GM18499 (cell line): ENCODE measurements at regions not wholly inside any gene's neighbourhood (a gene's known extent, or its start where the extent isn't known, plus 50 kb on each side); places are given as distances from the start of the nearest gene placed in this dataset.

Experiments used
- ATAC-seq: cut with Tn5 transposase; IDR thresholded peaks from one replicate; pipeline ENCODE4 v1.9.1; 2021; ENCODE audit warnings: moderate number of reproducible peaks; ENCODE audit not compliant: insufficient read depth, unreplicated experiment

DNA sequence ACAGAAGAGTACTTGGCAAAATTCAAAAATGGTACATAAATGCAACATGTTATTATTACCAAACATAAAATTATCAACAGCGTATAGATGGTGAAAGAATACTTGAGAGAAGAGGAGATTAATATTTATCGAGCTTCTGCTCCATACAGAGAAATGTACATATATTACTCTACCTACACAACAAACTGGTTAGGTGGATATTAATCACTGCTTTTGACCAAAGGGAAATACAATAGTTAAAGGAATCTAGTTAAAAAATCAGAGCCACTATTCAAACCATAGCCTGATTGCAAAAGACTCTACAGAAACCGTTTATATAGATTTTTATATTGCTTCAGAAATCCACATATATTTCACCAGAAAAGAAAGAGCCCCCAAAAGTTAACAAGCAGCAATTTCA lies 379.3 kb upstream of the PRMT6 start:
- ATAC-seq, result no peak

DNA sequence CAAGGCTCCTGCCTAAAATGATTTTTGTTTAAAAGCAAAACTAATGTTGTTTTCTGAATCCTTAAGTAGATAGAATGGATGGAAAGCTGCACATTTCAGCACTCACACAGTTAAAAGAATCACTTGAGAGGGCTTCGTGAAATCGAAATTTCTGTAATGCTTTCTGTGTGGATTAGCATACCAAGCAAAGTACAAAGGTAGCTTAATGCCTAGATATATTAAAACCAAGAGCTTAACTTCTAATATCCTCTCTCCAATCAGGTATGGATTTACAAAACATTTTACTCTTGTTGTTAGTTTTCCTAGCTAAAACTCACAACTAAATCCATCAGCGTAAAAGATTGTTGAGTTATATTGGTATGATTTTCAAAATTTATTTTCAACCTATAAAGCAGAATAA lies 378.8 kb upstream of the PRMT6 start:
- no peak for ATAC-seq

DNA sequence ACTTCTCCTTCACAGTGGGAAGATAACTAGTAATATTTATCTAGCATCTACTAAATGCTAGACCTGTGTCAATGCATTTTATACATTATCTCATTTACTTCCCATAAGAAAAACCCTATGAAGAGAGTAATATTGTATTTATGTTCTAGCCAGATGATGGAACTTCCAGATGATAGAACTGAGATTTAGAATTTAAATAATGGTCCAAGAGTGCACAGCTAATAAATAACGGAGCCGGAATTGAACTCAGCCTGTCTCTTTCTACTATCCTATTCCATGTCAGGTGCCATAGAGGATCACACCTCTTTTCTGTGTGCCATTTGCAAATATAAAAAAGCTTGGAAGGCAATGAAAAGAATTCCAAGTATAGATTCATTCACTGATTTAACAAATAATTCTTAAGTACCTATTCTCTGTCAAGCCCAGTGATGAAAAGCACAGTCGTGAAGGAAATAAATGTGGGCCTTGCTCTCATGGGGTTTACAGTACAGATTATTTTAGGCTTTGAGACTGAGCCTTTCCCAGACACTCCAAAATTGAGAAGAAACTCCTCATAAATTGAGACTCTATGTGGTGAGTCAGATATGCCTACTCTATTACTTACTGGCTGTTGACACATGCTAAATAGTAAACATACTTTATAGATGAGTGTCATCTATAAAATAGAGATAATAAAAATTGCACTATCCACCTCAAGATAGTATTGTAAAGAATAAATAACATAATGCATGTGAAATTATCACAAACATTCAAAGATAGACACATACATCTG lies 378.0 kb upstream of the PRMT6 start:
- ATAC-seq, result no peak

DNA sequence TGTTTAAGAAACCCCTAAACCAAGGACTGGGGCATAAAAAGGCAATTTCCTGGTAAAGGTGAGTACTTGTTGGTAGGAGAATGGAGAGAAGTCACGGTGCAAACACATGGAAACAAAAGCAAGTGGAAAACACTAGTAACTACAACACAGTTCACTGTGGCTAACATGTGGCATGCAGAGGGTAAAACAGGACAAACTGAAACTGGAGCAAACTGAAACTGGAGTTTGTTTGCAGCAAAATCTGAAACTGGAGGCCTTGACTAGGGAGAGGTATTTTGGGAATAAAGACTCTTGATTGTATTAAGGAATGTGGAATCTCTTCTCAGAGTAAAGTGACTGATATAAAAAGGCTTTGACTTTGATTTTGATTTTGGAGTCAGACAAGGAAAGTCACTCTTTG lies 376.3 kb upstream of the PRMT6 start:
- no peak for ATAC-seq

DNA sequence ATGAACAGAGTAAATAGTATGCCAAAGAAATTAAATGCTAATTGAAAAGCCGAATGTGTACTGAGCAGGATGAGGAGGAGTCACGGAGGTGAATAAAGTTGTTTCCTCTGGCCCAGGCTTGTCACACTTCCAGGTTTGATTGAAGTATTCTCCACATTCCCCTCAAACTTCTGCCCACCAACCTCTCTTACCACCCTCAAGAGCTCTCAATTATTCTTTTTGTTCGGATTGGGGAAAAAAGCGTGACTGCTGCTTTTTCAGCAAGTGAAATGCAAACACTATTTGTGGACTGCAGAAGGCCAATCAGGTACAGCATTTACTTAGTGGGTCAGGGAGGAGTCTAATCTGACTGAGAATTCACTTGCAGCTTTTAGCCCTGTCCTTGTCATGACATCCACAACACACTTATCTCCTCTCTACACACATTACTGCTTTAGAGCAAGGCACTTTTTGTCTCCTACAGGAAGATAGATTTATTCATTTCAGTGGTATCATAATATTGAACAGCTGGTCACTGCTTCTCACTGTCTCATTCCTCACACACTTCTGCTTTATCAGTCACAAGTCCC lies 375.6 kb upstream of the PRMT6 start:
- no peak for ATAC-seq

DNA sequence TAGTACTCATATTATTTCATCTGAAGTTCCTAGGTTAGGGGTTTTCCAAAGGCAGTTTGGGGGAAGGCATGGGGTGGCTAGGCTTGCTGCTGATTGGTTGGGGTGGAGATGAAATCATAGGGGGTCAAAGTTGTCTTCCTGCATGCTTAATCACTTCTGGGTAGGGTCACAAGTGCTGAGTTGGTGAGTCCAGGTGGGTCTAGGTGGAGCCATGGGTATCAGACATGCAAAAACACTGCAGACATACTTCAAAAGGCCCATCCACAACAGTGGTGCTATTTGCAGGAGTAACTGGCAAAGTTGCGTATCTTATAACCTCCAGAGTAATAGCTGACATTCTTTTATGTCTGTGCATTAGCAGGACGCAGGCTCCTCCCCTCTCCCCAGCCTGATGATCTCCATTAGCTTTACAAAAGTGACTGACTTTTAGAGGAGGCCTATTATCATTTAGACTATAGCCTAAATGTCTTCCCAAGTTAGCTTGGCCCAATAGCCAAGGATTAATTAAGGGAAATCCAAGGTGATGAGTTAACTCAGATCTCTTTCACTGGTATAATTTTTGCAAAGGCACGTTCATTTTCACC lies 374.4 kb upstream of the PRMT6 start:
- no peak for ATAC-seq

DNA sequence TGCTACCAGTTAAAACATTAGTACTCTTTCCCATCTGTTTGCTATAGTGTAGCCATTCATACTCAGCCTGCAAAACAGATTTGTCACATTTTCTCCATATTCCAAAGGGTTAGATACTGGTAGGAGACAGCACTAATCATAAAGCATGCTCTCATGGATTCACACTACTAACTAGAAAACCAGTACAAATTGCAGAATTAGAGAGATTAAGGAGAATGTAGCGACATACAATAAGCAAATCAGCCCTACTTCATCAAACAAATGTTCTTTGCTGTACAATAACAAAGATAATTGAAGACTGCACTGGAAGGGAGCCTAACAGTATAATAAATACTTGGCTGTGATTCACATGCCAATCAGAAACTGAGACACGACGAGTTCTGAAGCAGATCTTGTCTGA lies 368.0 kb upstream of the PRMT6 start:
- ATAC-seq, result no peak

DNA sequence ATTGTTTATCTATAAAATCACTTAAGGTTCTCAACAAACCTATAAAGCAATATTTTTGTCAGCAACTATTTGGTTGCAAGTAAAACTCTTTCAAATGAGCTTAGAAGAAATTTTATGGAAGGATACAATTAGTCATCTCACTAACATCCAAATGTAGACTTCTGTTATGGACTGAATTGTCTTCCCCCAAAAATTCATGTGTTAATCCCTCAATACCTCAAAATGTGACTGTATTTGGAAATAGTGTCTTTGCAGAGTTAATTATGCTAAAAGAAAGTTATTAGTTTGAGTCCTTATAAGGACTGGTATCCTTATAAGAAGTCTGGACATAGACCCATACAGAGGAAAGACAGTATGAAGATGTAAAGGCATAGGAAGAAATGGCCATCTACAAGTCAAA lies 357.8 kb upstream of the PRMT6 start:
- ATAC-seq, result no peak

DNA sequence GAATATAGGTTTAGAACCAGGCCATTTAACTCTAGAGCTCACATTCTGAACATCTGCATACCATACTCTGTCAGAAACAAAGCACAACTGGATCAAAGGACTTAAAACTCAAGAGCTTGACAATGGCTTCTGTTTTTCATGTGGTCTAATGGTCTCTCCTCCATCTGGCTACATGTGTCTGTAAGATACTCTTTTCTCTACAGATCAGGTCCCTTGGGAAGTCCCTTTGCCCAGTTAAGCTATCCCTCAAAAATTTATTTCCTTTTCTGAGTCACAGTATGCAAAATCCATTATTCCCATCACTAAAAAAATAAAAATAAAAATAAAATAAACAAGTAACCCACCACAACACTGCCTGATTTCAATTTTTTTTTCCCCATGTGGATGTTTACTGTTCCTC lies 357.0 kb upstream of the PRMT6 start:
- ATAC-seq, result no peak

DNA sequence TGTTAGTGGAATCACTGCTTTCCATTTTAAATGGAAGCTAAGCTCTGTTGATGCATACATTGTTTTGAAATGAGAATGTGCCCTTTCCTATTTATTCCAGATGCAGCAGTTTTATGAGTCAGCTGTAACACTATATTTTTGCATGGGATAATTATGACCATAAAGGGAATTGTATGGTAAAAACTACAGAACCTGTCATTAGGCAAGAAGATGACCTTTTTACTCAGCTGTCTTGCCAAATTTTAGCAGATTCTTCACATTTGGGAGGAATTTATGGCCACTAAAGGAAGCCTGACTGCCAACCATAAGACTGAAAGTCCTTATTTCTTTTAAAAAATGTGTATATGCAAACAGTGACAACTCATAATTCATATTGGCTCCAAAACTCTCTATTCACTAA lies 356.3 kb upstream of the PRMT6 start:
- no peak for ATAC-seq

DNA sequence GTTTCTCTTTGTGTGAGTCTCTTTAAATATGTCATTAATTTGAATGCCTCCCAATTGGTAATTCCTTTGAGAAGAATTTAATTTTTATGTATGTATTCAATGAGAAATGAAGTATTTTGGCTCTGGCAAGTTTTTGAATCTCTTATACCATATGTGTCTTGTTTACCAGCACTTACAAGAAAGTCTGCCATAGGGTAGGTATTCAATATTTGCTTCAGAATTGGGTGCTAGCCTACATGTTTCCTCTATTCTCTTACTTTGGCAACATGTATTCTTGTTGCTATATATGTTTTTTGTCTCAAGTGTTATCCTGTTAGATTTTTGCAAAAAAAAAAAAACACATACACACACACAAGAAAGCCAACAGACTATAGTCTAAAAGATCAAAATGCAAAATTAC lies 350.5 kb upstream of the PRMT6 start:
- no peak for ATAC-seq

DNA sequence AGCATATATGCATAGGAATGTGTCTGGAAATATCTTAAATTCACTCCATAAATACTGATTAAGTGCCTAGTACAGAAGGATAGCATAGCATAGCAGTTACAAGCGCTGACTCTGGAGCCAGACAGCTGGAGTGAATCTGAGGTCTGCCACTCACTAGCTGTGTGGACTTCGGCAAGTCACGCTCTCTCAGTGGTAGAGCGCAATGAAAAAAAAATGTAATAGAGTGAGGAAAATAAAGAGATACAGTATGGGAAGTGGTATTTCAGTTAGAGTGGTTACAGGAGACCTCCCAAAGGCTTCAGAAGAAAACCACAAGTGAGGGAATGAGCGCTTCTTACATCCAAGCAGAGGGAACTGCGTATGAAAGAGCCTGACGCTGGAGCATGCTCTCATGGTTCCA lies 338.9 kb upstream of the PRMT6 start:
- ATAC-seq, result no peak

DNA sequence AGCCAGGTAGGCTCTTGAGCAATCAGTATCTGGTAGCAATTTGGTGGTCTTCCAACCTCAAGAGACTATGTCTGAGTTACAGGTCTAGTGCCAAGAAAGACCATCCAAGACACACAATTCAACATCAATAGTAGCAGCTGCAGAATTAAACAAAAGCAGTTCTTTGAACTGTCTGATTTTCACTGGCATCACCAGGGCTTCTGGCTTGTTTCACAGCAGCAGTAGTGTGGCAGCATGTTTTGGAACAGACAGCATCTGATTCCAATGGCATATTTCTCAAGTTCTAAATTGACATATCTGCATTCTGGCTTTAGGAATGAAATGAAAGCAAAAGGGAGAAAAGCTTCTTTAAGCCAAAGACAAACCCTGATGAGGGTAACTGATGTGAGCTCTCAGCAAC lies 334.7 kb upstream of the PRMT6 start:
- ATAC-seq, result no peak

DNA sequence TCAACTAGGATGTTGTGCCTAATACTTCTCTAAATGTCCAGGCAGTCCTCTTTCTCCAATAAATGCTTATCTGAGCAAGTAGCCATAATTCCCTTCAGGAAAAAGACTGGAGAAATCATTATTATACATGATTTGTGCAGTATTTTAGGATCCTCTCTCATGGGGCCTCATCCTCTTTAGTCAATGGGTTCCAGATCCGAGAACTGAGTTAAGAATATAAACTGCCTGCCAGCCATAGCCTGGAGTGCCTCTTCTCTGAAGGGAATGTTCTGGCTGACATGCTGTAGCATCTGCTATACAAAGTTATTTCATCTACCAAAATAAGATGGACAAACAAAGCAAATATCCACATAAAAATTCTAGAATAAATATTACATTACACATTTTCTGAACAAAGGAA lies 334.0 kb upstream of the PRMT6 start:
- no peak for ATAC-seq

DNA sequence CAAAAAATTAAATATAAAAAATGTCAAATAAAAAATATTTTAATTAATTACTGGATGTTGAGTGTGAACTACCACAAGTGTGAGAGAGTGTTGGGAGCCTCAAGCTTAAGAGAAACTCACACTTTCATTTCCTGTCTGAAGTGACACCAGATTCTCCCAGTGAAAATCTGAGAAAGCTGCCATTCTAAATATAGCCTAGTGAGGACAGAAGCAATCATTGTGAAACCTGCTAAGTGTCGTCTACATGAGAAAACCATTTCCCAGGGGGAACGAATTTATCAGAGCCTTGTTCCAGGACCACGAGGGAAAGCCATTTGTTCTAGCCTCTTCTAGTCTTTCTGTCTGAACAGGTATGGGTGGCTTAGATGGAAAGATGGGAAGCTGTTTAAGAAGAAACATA lies 329.3 kb upstream of the PRMT6 start:
- peak; percentile 91 for ATAC-seq

DNA sequence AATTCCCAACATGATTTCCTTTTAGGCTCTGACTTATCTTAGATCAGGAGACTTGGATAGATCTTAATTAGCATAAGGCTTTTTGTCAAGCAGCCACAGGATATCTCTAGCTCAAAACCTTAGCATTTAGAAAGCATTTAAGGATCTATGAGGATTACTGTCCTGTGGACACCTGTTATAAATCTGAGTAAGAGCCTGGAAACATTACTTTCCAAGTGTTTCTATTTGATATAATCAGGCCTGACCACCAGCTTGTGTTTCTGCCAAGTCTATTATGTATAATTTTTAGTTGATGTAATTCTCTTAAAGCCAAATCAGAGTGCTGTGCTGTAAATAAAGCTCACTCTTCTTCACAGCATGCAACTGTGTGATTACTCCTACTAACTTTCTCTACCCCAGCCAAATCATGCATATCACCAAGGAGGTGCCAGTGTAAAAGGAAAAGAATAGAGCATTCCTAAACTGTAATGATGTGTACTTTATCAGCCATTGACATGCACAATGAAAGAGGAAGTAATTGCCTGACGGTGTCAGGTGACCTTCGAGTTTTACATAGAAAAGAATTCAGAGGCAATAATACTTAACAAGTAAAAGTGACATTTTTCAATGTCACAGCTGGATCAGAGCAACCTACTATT lies 309.9 kb upstream of the PRMT6 start:
- ATAC-seq, result no peak

DNA sequence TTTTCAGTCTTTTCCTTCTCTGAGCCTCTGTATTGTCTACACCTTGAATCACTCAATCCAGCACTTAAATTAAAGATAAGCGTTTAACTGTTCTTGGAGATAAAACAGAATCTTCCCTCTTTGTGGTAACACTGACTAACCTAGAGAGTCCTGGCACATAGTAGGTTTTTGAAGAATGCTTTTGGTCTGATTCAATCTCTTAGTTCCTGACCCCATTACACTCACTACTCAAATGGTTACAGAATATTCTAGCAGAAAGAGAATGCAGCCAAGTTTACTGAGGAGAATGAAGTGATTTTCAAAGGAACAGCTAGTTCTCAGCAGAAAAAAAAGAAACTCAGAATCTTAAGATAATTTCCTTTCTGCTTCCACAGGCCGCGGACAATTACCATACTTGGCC lies 309.2 kb upstream of the PRMT6 start:
- no peak for ATAC-seq

DNA sequence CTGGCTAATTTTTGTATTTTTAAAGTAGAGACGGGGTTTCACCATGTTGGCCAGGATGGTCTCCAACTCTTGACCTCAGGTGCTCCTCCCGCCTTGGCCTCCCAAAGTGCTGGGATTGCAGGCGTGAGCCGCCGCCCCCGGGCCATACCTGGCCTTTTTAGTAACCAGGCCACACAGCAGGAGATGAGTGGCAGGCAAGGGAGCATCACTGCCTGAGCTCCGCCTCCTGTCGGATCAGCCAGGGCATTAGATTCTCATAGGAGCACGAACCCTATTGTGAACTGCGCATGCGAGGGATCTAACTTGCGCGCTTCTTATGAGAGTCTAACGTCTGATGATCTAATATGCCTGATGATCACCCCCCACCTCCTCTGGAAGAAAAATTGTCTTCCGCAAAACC lies 308.7 kb upstream of the PRMT6 start:
- ATAC-seq, result no peak

DNA sequence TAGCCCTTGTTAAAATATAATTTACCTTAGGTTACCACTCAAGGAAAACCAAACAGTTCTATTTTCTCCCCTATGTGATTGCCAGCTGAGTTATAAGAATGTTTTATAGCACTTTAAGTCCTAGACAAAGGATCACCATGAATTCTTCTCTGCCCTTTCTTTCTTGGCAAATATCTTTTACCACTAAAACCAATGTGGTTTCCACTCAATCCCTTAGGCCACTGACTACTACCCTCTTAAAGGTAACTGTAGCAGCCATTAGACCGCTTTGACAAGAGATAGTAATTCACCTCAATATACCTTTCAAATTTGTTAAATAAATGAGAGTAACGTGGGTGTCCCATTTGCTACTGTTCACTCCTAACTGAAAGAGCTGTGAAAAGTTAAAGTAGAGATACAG lies 307.9 kb upstream of the PRMT6 start:
- no peak for ATAC-seq

DNA sequence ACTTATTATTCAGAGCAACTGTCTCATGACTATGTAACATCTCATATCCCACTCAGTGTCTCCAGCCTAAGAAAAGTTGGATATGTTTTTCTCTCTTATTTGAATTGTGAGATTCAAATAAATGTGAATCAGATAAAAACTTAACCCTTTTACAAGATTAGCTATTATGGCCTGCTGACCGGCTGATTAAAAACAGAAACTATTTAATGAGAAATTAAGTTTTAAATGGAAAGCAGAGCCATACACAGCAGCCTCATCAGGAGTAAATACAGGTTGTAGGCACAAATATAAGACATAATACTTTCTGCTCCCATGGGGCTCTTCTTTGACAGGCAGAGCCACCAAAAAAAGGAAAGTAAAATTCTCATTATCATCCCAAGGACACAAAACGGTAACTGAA lies 307.0 kb upstream of the PRMT6 start:
- no peak for ATAC-seq

DNA sequence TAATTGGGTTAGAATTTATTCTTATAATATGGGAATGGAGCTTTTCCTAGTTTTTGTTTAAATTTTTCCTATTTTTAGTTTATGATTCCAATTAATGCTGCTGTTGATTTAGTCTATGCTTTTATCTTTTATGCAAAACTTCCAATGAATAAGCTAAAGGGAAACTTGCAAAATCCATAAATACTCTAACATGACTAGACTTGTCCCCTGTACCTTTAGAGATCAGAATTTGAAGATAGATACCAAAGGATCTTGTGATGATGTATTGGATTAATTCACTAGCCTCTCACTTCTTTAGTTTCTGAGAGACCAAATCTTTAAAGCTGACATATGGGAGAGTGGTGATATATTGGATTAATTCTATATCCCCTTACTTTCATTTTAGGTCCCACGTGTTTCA lies 306.6 kb upstream of the PRMT6 start:
- ATAC-seq, result no peak

DNA sequence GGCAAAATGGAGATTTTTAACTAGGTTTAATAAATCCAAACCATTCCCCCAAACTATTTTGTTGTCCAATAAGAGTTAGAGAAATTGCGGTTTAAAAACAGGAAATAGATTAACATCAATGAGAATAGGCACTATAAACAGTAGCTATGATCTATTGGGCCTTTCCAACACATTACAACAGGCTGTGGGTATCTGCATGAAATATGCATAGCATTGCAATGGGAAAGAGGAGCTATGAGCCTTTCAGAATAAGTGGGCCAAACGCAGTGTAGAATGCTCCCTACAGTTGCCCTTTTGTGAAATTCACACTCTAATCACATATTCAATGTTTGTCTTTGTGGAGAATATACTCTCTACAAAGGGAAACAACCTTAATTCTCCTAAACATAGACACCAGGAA lies 305.5 kb upstream of the PRMT6 start:
- ATAC-seq, result no peak
